AG04449 (cell line): ENCODE measurements at regions not wholly inside any gene's neighbourhood (a gene's known extent, or its start where the extent isn't known, plus 50 kb on each side); places are given as distances from the start of the nearest gene placed in this dataset.

ENCODE experiments used
- CTCF ChIA-PET: fragments of 350-600 bp; formaldehyde crosslinking; extraction: SDS; loops from one replicate; lab custom pipeline; 2021; ENCODE audit warnings: antibody characterized with exemption; lab: Yijun Ruan, JAX
- POLR2A ChIA-PET: fragments of 400-600, 350-600 bp; formaldehyde crosslinking; extraction: SDS; loops from one replicate; lab custom pipeline; 2020; ENCODE audit warnings: antibody characterized with exemption, inconsistent platforms; lab: Yijun Ruan, JAX
- DNase-seq: peaks from one replicate; pipeline ENCODE4 v3.0.0-alpha.2; 2010; ENCODE audit warnings: low read depth, low spot score
- H3K4me3 ChIP-seq: 2 replicates; pipeline ENCODE4 v1.5.1; 2011; ENCODE audit warnings: low read depth, mild to moderate bottlenecking, control low read depth, low read length
- TF ChIP-seq, protein P1 (sequence below): IDR thresholded peaks from one replicate; pipeline ENCODE4 v1.5.1; 2011; ENCODE audit warnings: mild to moderate bottlenecking, moderate library complexity, low read length, control low read depth, inconsistent platforms; ENCODE audit not compliant: insufficient read depth; ENCODE audit errors: missing control alignments

DNA sequence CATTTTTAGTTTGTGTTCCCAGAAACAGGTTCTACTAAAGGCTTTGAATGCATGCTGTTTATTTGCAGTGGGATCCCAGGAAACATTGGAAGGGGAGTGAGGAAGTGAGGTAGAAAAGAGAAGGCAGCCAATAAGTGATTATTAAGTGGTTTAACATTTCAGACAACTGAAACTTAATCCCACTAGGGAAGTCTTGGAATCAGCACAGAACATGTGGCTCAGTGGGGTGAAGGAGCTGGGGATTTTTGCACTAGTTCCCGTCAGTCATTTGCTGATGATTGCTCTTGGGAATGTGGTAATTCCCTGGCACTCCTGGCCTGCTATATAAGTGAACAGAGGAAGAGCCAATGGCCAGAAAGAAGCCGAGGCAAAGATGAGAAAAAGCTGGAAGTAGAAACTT is 1053.0 kb upstream of the IGFBP7 start:
- H3K4me3 ChIP-seq, result no peak overlapping the region
- TF ChIP-seq, protein P1, sequence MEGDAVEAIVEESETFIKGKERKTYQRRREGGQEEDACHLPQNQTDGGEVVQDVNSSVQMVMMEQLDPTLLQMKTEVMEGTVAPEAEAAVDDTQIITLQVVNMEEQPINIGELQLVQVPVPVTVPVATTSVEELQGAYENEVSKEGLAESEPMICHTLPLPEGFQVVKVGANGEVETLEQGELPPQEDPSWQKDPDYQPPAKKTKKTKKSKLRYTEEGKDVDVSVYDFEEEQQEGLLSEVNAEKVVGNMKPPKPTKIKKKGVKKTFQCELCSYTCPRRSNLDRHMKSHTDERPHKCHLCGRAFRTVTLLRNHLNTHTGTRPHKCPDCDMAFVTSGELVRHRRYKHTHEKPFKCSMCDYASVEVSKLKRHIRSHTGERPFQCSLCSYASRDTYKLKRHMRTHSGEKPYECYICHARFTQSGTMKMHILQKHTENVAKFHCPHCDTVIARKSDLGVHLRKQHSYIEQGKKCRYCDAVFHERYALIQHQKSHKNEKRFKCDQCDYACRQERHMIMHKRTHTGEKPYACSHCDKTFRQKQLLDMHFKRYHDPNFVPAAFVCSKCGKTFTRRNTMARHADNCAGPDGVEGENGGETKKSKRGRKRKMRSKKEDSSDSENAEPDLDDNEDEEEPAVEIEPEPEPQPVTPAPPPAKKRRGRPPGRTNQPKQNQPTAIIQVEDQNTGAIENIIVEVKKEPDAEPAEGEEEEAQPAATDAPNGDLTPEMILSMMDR, result no peak
- no peak for DNase-seq
- POLR2A ChIA-PET, result no interaction called here
- CTCF ChIA-PET, result no interaction called here

DNA sequence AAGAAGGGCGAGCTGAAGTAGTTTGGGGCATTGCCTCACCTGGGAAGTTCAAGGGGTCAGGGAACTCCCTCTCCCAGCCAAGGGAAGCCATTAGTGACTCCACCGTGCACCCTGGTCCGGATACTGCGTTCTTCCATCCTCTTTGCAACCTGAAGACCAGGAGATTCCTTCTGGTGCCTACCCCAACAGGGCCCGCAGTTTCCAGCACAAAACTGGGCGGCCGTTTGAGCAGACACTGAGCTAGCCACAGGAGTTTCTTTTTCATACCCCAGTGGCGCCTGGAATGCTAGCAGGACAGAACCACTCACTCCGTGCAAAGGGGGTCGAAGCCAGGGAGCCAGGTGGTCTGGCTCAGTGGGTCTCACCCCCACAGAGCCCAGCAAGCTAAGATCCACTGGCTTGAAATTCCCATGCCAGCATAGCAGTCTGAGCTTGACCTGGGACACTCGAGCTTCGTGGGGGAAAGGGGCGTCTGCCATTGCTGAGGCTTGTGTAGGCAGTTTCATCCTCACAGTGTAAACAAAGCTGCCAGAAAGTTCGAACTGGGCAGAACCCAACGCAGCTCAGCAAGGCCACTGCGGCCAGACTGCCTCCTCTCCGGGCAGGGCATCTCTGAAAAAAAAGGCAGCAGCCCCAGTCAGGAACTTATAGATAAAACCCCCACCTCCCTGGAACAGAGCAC is 1039.4 kb upstream of the IGFBP7 start:
- ChIA-PET CTCF (no interaction called here), POLR2A (no interaction called here)
- H3K4me3 ChIP-seq, result no peak overlapping the region
- no peak for DNase-seq
- TF ChIP-seq, protein P1, result no peak

DNA sequence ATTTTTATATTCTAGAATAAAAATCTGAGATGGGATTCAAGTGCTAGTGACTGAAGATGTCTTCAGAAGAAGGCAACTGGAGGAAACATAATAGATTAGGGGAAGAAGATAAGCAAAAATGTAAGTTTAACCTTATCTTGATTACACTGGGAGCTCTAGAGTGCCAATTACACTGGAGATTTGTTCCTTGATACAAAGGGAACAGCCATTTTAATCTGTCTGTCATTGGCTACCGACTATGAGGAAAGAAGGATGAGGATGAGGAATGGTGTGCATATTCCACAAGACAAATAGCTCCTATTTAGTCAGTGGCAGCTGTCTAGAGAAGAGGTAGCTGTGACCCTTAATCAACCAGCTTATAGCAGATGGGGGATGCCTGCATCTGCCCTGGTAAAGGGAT is 1034.5 kb upstream of the IGFBP7 start:
- POLR2A ChIA-PET, result no interaction called here
- CTCF ChIA-PET, result no interaction called here
- DNase-seq, result no peak
- TF ChIP-seq, protein P1, result no peak
- H3K4me3 ChIP-seq, result no peak overlapping the region

DNA sequence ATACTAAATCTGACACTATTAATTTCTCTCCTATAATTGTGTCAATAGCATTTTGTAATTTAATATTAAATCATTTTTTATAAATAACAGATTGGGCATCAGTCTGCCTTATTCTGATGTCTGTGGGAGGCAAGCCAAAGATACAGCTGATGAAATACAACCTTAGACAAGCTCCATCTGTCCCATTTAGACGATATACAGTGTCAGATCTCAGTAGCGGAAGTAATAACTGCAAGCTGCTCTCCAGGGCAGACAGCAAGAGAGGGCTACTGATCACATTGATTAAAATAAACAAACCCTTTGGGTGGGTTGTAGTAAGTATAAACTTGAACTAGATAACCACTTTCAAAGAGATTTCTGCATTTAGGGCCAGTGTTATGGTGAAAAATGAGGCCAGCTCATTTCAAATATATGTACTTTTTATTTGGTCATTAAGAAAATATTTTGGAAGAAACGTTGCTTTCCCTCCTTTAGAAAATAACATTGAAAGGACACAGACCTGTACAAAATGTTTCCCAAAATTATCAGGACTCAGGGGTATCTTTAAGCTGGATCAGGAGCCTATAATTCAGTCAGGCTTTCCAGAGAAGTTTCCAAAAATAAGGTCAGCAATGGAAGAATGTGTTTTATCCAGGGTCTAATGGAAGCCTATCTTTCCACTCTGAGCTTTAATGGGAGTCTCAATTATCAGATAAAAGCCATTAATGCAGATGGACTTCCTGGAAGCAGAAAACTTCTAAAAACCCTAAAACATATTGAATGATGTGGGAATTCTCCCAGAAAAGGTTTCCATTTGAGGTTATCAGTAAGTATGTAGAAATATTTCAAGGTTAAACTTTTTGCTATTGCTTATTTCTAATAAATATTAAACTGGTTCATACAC is 1028.8 kb upstream of the IGFBP7 start:
- H3K4me3 ChIP-seq, result no peak overlapping the region
- CTCF ChIA-PET, result no interaction called here
- DNase-seq, result no peak
- TF ChIP-seq, protein P1, result no peak
- POLR2A ChIA-PET, result no interaction called here

DNA sequence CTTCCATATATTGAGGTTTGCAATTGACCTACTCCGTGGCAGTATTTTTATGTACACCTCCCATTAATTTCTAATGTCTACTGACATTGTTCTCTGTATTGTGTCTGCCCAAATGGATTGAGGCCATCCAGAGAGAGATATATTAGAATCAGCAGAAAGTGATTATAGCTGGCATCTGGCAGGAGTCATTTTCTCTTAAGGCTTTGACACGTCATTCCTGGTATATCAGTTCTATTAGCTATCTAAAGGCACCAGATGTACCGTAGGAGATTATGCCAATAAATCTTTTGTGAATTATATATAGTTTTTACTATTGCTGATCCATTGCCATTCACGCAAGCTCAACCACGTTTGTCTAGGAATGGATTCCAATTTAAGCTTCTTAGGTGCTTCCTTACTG is 1026.4 kb upstream of the IGFBP7 start:
- ChIA-PET POLR2A (no interaction called here), CTCF (no interaction called here)
- TF ChIP-seq, protein P1, result no peak
- no peak overlapping the region for H3K4me3 ChIP-seq
- no peak for DNase-seq

DNA sequence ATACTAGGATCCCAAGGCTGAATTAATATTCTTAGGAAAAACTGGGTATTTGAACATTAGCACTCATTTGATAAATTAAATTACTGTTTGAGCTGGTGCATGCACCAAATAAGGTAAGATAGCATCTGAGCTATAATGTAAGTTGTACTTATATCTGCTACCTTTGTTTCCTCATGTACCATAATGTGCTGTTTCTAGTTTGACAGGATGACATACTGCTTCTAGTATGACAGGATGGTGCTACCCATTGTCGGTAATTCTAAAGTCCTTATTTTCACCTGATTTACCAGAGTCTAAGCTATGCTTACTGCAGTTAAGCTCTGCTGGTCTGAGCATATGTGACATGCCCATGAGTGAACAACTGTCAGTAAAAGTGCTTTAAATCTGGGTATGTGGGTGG is 1017.5 kb upstream of the IGFBP7 start:
- TF ChIP-seq, protein P1, result no peak
- POLR2A ChIA-PET, result no interaction called here
- no peak overlapping the region for H3K4me3 ChIP-seq
- DNase-seq, result no peak
- CTCF ChIA-PET, result no interaction called here
